Keratinocyte (primary cell): ENCODE measurements at regions not wholly inside any gene's neighbourhood (a gene's known extent, or its start where the extent isn't known, plus 50 kb on each side); places are given as distances from the start of the nearest gene placed in this dataset.

Experiments used
- DNase-seq: peaks from one replicate; pipeline ENCODE4 v3.0.0-alpha.2; 2011; ENCODE audit warnings: low read depth, missing footprints, low spot score
- FAIRE-seq: peaks from 2 replicates; lab custom pipeline; 2011; peaks lifted over from hg19 to GRCh38; lab: Jason Lieb, UNC
- H2AFZ ChIP-seq: 2 replicates; pipeline ENCODE4 v1.6.0; 2012; ENCODE audit warnings: low read length, control low read depth, inconsistent platforms; ENCODE audit not compliant: control insufficient read depth
- H3K27ac ChIP-seq: 2 replicates; pipeline ENCODE4 v1.5.1; 2011; ENCODE audit warnings: low read length; ENCODE audit not compliant: control insufficient read depth, insufficient read depth
- H3K27me3 ChIP-seq: 3 replicates; pipeline ENCODE4 v1.6.0; 2011; ENCODE audit warnings: low read length; ENCODE audit not compliant: control insufficient read depth, insufficient read depth; ENCODE audit errors: extremely low read depth
- H3K36me3 ChIP-seq, 2 experiments: 2 replicates in 1 of 2; 3 replicates in 1 of 2; pipeline ENCODE4 v1.5.1; 2011; ENCODE audit warnings: low read length in 2 of 2, mild to moderate bottlenecking in 1 of 2; ENCODE audit not compliant: control insufficient read depth in 2 of 2, insufficient read depth in 2 of 2; ENCODE audit errors: extremely low read depth in 1 of 2
- H3K4me1 ChIP-seq: 3 replicates; pipeline ENCODE4 v1.5.1; 2011; ENCODE audit warnings: low read length; ENCODE audit not compliant: control insufficient read depth, insufficient read depth; ENCODE audit errors: extremely low read depth
- H3K4me2 ChIP-seq: 3 replicates; pipeline ENCODE4 v1.6.0; 2011; ENCODE audit warnings: low read depth, low read length; ENCODE audit not compliant: control insufficient read depth, insufficient read depth; ENCODE audit errors: extremely low read depth
- H3K4me3 ChIP-seq, 3 experiments: fragments of 200-600 bp in 1 of 3; sonication (generic) in 1 of 3; 2 replicates in 2 of 3; 3 replicates in 1 of 3; pipeline ENCODE4 v1.5.1; 2011 to 2016; ENCODE audit warnings: low read length in 3 of 3, mild to moderate bottlenecking in 3 of 3, control low read depth in 2 of 3, inconsistent platforms in 1 of 3, low read depth in 1 of 3, mixed read lengths in 1 of 3, mixed run types in 1 of 3, moderate library complexity in 1 of 3; ENCODE audit not compliant: control insufficient read depth in 2 of 3, insufficient read depth in 2 of 3; ENCODE audit errors: extremely low read depth in 1 of 3
- H3K79me2 ChIP-seq: 2 replicates; pipeline ENCODE4 v1.6.0; 2012; ENCODE audit warnings: low read length; ENCODE audit not compliant: control insufficient read depth, insufficient read depth
- H3K9ac ChIP-seq: 3 replicates; pipeline ENCODE4 v1.6.0; 2011; ENCODE audit warnings: low read length; ENCODE audit not compliant: control insufficient read depth, insufficient read depth; ENCODE audit errors: extremely low read depth
- H3K9me1 ChIP-seq: 3 replicates; pipeline ENCODE4 v1.6.0; 2011; ENCODE audit warnings: low read length; ENCODE audit not compliant: control insufficient read depth, insufficient read depth; ENCODE audit errors: extremely low read depth
- H3K9me3 ChIP-seq: 2 replicates; pipeline ENCODE4 v1.5.1; 2012; ENCODE audit warnings: low read depth, low read length; ENCODE audit not compliant: control insufficient read depth
- H4K20me1 ChIP-seq: 3 replicates; pipeline ENCODE4 v1.6.0; 2011; ENCODE audit warnings: low read length; ENCODE audit not compliant: control insufficient read depth, insufficient read depth; ENCODE audit errors: extremely low read depth
- CTCF ChIP-seq, 3 experiments: IDR thresholded peaks in 1 of 3; conservative IDR thresholded peaks in 1 of 3; optimal IDR thresholded peaks in 1 of 3; 2 replicates in 2 of 3; 3 replicates in 1 of 3; pipeline versions ENCODE3 to v1.5.1; 2011; ENCODE audit warnings: low read length in 3 of 3, mild to moderate bottlenecking in 3 of 3, moderate library complexity in 2 of 3, control low read depth in 1 of 3, inconsistent platforms in 1 of 3; ENCODE audit not compliant: insufficient read depth in 2 of 3; ENCODE audit errors: extremely low read depth in 1 of 3
- EZH2 ChIP-seq: IDR thresholded peaks from one replicate; pipeline ENCODE4 v1.6.1; 2012; ENCODE audit warnings: inconsistent platforms, mild to moderate bottlenecking, low read length, moderate library complexity
- dilution Hi-C: fragments of 300-500 bp; cut with MboI; formaldehyde crosslinking; loops from one replicate; pipeline ENCODE4 v1.7.0; 2020; ENCODE audit warnings: low sequenced_read_pairs; ENCODE audit not compliant: extremely low pct_ligation_motif_present

GRCh38 chr6:23224540-23224939, 655.2 kb downstream of the HDGFL1 start:
- H3K27ac ChIP-seq = no peak overlapping the region
- no peak overlapping the region for H3K4me2 ChIP-seq
- H2AFZ ChIP-seq = no peak overlapping the region
- no peak overlapping the region for H3K9ac ChIP-seq
- H3K27me3 ChIP-seq = no peaks in the 10 kb centered on the region
- no peaks in the 10 kb centered on the region for H3K79me2 ChIP-seq
- FAIRE-seq (no peak), DNase-seq (no peak)
- H3K4me3 ChIP-seq = no peak overlapping the region
- H3K36me3 ChIP-seq = no peaks in the 10 kb centered on the region
- H3K9me1 ChIP-seq = no peaks in the 10 kb centered on the region
- no peaks in the 10 kb centered on the region for H4K20me1 ChIP-seq
- dilution Hi-C loops = no loop called here
- no peaks in the 10 kb centered on the region for H3K9me3 ChIP-seq
- no peaks in the 10 kb centered on the region for H3K4me1 ChIP-seq
- TF ChIP-seq CTCF (optimal IDR thresholded peaks at IDR 0.05 in 1 of 3, IDR thresholded peaks at IDR 0.05 in 1 of 3, conservative IDR thresholded peaks at IDR 0.05 in 1 of 3; ENCODE audit: extremely low read depth in 1 of 3, insufficient read depth in 2 of 3, low read length in 3 of 3) = no peak
- no peak for TF ChIP-seq EZH2

GRCh38 chr6:23228439-23229024, 659.2 kb downstream of the HDGFL1 start:
- FAIRE-seq (no peak), DNase-seq (no peak)
- no peaks in the 10 kb centered on the region for H3K4me1 ChIP-seq
- no peak overlapping the region for H3K27ac ChIP-seq
- dilution Hi-C loops = no loop called here
- H3K36me3 ChIP-seq = no peaks in the 10 kb centered on the region
- TF ChIP-seq CTCF (optimal IDR thresholded peaks at IDR 0.05 in 1 of 3, IDR thresholded peaks at IDR 0.05 in 1 of 3, conservative IDR thresholded peaks at IDR 0.05 in 1 of 3; ENCODE audit: extremely low read depth in 1 of 3, insufficient read depth in 2 of 3, low read length in 3 of 3) (no peak), EZH2 (no peak)
- H3K27me3 ChIP-seq = no peaks in the 10 kb centered on the region
- H3K9ac ChIP-seq = no peak overlapping the region
- H3K4me3 ChIP-seq = no peak overlapping the region
- no peaks in the 10 kb centered on the region for H3K79me2 ChIP-seq
- no peaks in the 10 kb centered on the region for H3K9me1 ChIP-seq
- H2AFZ ChIP-seq = no peak overlapping the region
- no peaks in the 10 kb centered on the region for H3K9me3 ChIP-seq
- no peak overlapping the region for H3K4me2 ChIP-seq
- no peaks in the 10 kb centered on the region for H4K20me1 ChIP-seq
